ENCODE measurements at regions not wholly inside any gene's neighbourhood (a gene's known extent, or its start where the extent isn't known, plus 50 kb on each side); places are given as distances from the start of the nearest gene placed in this dataset.

DNA sequence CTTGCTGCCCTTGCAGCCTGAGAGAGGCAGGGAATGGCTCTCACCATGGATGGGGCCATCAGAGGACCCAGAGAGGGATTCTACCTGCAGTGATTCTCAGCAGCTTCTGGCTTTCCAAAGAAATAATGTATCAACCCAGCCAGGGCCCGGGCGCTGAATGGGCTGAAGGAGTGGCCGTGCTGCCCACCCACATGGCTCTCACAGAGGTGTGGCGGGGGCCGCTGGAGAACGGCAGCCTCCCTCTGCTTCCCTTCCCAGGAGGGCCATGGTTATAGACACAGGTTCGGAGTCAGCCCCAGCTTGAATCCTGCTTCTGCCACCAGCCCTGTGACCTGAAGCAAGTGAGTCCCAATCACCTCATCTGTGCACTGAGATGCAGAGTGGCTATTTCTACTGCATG is 82.7 kb downstream of the THAP12 start:
- DNase-seq: no peak

DNA sequence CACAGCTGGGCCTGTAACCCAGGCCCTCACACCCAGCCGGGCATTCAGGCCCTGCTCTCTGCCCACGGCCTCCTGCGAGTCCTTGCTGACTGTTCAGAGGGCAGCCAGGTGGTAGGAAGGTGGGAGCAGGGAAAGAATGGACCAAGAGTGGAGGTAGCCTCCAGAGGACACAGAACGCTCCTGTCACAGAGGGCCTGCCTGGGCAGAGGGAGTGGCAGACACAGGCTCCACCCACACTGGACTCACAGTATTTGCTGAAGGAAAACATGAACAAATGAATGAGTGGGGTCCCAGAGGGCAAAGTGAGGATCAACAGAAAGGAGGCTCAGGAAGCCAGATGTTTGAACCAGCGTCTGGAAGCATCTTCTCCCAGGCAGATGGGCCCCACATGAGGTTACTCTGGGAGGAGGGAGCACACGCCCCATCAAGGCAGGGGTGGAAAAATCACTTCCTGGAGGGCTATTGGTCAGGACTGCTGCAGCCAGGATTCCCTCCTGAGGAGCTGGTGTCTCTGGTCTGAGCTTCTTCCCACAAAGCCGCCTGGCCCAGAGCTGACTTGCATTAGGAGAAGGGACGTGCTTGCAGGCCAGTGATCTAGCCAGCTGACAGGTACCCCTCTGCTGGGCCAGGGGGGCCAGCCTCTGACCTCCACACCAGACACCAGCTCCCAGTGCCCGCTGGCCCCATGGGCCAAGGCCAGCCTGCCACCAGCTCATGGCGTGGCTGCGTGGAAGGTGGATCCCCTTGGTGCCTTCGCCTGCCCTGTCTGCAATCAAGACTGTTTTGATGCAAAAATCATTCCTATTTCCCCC is 84.0 kb downstream of the THAP12 start:
- DNase-seq: no peak

DNA sequence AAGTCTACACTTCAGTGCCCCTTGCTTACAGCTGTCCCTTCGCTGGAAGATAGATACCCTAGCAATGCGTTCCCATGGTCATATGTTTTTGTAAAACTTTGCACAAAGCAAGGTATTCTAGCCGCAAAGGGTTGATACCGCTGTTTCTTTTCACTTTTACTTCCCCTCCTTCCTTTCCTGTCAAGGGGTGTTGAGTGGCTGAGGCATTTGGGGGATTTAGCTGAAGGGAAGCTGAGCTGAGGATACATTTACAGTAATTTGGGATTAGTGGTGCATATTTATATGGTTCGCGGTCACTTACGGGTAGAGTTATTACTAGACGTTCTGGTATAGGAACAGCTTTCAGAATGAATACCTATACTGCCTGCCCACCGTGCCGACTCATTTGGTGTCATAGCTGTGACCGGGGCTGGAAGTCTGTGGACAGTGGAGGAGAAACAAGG is 86.9 kb upstream of the WNT11 start:
- DNase-seq: no peak

DNA sequence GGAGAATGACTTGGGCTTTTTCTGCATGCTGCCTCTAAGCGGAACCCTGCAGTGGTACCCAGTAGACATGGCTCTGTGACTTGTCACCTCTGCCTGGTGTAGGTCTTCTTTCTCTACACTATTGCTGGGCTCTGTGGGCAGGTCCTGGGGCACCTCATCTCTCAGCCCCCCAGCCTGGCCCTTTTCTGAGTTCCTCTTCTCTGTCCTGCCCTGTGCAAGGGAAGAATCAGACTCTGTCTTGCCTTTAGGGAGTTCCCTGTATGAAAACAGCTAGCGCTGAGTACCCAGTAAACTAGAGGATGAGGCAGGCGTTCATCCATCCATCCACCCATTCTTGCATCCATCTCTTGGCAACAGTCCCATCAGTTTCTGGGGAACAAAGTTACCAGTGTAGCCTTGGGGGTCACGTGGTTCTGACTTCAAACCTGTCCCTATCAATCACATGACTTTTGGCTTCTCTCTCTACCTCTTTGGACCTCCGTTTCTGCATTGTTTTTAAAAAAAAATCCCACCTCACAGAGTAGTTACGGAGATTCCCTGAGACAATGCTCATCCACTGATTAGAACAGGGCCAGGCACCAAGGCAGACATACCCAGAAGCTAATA is 86.4 kb upstream of the WNT11 start:
- no peak for DNase-seq

DNA sequence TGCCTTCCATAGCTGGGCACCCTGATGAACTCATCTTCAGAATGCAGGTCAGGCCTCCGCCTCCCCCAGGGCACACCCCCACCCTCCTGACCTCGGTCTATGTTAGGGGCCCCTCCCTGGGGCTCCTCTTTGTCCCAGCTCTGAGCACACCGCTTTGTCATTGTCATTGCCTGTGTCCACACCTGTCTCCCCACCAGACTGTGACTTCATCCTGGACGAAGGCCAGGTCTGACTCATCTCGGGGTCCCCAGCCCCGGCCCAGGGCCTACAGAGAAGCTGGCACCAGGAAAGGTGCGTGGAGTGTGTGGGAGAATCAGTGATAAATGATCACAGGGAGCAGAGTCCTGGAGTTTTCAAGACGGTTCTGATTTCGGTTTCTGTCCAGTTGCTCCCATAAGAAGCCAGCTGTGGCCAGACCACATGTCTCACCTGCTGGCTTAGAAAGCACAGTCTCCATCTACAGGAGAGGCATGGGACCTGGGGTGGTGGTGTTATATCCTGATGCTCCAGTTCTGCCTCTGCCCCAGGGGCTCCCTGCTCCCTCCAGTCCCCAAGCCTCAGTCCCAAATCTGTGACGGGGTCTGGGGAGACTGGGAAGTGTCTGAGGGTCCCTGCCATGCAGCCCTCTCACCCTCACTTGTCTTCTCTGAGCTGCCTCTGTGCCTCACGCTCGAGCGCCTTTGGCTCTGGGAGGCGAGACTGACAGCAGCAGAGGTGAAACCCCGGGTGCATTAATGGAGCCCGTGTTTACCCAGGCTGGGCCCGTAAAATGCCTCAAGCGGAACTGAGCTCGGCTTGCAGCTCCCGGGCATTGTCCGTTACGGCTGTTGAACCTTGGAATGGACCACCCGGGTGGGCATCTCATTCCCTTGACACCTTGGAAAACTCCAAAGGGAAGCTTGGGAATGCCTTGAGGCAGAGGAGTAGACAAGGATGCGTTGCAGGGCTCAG is 85.5 kb upstream of the WNT11 start:
- no peak for DNase-seq

DNA sequence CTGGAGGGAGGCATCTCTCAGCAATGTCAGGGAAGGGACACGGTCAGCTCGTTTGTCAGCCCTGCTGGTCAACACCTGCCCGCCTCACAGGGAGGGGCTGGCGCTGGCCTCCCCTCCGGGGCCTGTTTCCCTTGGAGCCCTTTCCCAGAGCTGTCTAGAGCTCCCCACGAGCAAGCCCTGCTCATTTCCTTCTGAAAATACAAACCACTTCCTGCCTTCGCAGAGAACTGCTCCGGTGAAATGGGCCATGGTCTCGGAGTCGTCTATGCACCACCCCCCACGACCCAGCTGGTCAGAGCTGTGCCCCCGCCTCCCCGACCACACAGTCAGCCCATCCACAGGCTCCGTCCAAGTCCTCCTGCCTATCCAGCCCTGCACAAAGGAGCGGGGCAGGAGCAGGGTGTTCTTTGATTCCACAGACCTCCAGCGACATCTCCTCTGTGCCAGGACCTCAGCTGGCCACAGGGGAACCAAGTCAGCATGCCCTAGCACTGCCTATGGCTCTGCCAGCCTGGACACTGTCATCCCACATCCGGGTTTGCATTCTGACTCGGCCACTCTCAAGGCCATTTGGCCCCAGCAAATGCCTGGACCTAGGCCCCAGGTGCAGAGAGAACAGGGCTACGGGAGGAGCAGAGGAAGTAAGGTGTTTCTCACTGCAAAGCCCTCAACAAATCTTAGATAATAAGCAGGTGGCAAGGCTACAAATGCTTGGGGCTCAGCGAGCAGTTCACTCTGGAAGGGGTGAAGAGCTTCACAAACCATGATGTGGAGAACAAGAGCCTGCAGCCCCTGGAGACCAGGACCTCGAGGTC is 82.1 kb upstream of the WNT11 start:
- peak; percentile 82 for DNase-seq

DNA sequence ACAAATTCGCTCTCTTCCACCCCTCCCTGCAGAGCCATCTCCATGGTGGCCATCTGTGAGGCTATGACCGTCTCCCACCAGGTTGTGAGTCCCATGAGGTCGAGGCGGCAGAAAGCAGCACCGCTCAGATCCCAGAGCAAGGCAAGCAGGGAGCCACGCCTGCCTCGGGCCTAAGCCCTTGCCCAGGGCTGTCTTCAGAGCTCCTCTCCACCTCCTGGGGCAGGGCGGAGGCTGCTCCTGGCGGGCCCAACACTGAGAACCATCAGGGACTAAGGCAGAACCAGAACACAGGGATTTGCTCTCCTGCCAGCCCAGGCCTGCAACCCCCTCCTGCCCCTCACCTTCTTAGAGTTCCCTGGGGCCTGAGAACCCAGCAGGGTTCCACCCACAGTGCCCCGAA is 80.9 kb upstream of the WNT11 start:
- no peak for DNase-seq

DNA sequence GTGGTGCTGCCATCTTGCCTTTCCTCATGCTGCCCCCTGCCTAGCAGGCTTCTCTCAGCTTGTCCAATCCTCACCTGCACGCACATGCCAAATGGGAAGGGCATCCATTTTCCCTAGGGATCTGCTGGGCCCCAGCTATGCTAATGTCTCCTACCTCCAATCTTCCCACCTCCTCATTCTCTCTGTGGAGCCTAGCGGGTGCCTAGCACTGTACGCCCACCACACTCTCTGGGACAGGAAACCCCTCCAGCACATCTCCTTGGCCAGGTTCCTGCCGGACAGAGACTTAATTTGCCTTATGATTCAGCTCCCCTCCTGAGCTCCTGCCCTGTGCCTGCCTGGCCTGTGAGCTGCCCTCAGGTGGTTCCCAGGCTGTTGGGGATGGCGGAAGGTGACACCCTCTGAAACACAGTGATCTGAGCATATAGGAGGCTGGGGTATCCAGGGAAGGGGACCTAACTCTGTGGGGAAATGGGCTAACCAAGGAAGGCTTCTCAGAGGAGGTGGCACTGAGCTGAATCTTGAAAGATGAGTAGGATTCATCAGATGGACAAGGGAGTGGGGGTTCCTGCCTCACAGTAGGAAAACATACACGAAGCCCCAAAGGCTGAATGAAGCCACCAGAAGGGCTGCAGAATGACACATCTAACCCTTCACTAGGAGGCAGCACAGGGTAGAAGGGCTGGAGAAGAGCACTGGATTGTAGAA is 79.2 kb upstream of the WNT11 start:
- DNase-seq: no peak

DNA sequence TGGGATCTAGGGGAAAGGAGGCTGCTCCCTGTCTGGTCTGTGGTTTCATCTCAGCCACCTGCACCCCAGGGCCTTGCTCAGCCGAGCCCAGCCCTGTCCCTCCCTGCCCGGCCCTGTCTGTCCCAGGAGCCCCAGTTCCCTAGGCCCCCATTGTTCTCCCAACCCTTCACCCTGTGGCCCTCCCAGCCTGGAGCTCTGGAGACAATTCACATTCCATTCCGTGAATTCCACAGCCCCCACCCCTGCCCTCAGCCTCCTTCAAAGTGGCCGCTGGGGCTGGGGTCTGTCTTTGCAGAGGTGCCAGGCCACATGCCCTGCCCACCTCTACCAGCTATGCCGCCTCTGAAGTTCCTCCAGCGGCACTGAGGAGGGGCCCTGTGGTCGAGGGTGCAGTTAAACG is 77.9 kb upstream of the WNT11 start:
- no peak for DNase-seq

DNA sequence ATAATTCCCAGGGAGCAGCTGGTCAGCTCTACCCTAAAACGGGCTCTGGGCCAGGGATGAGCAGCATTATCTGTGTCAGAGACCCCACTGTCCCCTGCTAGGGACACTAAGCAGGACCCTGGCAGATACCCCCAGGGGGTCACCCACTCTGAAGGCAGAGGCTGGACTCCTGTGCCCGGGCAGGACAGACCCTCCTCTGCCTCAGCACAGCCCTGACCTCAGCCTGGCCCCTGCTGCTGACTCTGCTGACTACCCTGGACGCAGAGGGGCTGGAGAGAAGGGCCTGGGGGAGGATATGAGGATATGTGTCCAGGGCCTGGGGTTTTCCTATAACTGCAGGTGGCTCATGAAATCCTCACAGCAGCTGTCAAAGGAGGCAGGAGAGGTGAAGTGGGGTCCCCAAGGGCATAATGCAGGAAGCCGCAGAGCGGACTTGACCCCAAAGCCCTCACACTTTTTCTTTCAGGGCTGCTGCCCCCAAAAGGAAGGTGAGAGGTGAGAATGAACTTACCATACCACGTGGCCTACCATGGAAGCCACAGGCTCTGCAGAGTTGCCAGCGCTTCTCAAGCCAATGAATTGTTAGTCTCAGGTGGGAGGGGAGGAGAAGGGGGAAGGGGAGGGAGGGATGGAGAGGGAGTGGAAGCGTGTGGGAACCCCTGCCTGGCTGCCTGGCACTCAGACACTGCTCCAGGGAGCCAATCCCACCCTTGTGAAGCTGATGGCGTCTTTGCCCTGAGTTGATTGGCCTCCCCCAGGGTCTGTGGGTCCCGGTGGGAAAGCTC is 76.7 kb upstream of the WNT11 start:
- no peak for DNase-seq

DNA sequence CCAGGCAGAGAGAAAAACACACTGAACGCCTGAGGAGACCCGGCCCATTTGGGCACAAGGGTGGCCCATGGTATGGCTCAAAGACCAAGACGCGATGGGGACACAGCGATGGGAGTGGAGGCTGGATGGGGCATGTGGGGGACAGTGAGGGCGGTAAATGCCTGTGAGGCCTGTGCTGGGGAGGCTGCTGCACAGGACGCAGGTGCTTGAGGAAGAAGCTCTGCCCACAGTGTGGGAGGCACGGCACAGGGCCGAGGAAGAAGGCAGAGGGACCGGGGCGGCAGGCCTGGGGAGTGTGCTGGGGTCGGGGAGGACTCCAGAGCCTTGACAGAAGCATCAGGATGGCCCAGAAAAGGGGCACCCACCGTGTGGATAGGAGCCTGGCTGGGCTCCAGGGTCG is 75.9 kb upstream of the WNT11 start:
- no peak for DNase-seq

DNA sequence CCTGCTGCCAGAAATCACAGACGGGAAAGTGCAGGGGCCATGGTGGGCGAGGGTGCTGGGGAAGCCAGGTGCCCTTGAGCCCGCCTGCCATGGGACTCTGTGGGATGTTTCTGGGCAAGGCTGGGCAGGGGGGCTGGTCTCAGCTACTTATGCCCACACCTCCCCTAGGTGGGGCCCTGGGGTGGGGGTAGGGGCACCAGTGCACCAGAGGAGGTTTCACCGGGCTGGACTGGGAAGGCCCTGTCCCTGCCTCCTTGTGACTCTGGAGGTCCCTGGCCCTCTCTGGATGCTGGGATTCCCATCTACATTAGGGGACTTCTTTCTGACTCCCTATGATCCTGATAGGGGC is 75.2 kb upstream of the WNT11 start:
- DNase-seq: no peak

DNA sequence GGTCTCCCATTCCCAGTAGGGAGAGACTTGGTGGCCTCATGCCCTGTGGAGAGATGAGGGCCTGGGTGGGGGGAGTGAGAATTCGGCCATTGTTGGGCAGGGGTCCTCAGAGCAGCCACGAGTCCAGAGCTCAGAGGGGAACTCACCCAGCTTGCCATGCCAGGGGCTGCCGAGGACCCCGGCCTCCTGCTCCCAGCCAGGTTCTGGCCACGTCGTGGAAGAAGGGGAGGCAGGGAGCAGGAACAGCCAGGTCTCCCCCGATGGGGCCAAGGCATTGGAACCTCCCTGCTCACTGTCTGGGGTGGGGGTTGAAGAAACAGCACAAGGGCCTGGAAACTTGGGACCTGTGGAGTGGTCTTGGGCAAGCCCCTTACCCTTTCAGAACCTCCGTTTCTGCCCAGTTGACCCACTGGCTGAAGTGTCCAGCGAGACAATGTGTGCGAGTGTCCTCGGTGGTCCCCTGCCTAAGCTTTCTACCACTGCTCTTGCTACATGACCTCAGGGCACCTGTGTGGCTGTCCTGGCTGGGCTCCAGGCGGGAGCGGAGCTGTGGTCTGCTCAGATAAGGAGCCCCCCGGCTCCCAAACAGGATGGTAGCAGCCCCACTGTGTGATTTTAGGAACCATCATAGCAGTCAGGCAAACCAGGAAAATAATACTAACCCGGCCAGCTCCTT is 74.7 kb upstream of the WNT11 start:
- DNase-seq: no peak

DNA sequence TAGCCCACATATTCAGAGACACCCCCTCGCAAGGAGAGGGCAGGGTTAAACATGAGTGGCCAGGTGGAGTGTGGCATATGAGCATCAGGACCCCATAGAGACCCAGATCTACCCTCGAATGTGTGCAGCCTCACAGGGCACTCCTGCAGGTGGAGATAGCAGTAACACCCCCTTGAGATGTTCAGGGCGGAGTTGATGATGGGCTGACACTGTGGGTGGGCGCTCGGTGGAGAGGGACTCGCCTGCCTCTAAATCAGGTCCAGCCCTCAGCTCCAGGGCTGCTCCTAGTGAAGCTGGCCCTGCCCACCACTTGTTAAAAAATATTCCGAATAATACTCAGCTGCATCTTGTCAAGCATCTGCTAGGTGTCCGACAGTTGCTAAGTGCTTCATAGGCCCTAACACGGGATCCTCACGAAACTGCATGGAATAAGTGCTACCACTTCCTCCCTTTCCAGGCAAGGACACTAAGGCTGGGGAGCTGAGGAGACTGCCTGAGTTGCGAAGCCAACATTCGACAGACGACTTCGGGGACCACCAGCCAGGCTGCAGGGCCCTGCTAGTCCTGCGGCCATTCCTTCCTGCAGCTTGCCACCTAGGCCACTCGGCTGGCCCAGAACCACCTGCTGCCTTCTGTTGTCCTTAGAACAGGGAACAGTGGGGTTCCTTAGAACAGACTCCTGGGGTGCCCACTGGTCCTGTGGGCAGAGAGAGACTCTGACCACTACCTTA is 74.0 kb upstream of the WNT11 start:
- no peak for DNase-seq

DNA sequence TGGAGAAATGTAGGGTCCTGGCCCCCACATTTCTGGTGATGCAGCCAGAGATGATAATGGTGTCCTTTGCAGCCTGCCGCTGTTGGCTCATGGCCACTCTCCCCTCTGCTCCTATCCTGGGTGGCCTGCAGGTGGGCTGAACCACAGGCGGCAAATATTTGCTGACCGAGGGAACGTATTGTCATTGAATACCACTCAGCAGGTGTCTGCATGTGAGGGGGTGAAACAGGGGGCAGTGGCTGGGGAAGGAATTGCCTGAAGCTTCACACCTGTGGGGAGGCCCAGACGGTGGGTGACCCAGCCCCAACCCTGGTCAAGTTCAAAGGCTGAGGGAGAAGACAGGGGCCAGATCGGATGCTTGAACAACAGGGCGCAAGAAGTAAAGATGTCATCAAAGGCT is 73.3 kb upstream of the WNT11 start:
- no peak for DNase-seq

DNA sequence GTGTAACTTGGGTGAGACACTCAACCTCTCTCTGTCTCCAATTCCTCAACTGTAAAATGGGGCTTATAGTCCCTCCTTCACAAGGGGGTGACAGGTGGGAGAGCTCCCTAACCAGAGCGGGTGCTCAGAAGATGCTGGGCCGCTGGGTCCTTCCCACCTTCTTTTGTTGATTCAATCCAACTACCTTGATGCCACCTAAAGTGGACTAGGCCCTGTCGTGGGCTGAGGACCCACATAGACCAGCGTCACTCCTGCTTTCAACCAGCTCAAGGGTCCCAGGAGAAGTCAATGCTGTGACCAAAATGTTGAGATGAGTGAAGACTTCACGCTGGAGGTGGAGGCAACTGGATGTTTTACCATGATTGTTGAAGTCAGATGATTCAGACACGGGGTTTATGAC is 72.7 kb upstream of the WNT11 start:
- DNase-seq: no peak

DNA sequence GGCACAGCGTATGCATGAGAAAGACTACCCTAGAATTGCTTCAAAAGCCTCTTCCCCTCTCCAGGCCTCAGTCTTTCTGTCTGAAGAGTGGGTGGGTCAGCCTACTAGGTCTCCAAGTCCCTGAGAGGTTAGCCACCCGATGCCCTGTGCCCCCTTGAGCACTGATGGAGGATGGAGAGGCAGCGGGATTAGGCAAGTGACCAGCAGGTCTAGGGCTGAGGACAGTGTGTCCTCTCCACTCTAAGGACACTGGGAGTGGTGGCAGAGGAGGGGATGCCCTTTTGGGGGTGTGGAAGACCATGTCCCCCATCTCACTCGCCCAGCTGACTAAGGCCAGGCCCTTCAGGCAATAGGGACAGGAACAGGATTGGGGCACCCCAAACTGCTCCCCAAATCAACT is 72.2 kb upstream of the WNT11 start:
- no peak for DNase-seq

DNA sequence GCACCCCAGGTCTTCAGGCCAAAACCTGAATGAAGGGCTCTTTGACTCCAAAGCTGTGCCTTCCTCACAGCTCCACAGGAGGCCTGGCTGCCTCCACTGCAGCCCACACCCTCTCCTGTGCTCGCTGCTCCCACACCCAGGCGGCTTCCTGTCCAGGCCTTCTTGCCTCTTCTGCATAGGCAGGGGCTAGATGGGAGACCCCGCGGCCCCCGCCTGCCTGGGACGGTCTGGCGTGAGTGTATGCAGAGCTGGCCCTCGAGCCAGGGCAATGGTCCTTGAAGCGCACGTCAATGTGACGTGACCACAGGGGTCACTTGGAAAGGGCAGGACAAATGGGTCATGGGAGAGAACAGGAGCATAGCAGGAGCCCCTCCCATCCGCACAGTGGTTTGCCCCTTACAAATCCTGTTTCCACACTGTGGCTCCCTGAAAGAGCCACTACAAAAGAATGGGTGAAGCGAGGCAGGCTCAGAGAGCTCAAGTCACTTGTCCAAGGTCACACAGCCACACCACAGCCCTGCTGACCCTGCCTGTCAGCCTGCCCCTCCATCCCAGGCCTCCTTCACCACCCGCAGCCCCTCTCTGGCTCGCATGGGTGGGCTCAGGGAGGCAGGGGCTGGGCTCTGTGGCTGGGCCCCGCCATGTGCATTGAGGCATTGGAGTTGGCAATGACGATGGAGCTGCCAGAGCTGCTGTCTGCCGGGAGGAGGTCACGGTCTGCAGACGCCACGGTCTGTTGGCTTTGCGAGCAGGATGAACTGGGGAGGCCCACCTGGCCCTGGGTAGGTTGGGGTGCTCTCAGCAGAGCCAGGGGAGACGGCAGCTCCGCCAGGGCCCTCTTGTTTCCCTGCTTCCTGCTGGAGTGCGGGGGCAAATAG is 71.2 kb upstream of the WNT11 start:
- DNase-seq: no peak

DNA sequence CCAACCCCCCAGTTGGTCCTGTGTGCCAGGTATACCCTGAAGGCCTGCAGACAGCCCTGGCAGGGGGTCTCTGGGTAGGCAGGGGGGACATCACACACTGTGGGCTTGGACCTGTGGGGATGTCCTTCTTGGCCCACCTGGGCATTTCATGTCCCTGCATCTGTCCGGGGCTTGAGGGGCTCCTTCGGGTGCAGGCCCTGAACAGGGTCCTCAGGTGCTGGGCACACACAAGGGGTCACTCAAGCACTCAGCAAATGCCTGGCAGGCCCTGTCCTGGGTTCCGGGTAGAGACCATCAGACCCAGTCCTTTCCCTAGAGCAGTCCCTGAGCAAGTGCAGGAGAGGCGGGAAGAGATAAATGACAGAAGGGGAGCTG is 70.5 kb upstream of the WNT11 start:
- DNase-seq: no peak
